IMR-90 (cell line): ENCODE measurements at regions not wholly inside any gene's neighbourhood (a gene's known extent, or its start where the extent isn't known, plus 50 kb on each side); places are given as distances from the start of the nearest gene placed in this dataset.

Source experiments
- ATAC-seq: fragments of 200-7000 bp; cut with Tn5 transposase; 2 replicates; pipeline ENCODE4 v1.9.1; 2020; ENCODE audit warnings: low read depth, mild to moderate bottlenecking, moderate library complexity
- BruUV-seq: library from RNA; stranded (reverse); fragments of 400-500 nt; replicated peaks from 2 replicates; lab custom pipeline; 2021; lab: Mats Ljungman, UMichigan
- CTCF ChIA-PET: fragments of 300-600 bp; formaldehyde crosslinking; extraction: SDS; loops from one replicate; lab custom pipeline; 2021; ENCODE audit warnings: antibody characterized with exemption; lab: Yijun Ruan, JAX
- POLR2A ChIA-PET: fragments of 300-600 bp; sonication (Branson Sonifier 250); formaldehyde crosslinking; loops from one replicate; lab custom pipeline; 2022; ENCODE audit warnings: antibody characterized with exemption; ENCODE audit not compliant: unreplicated experiment; lab: Charles Lee
- DNase-seq: peaks from one replicate; pipeline ENCODE4 v3.0.0; 2013
- H2AFZ ChIP-seq: replicated peaks from 2 replicates; pipeline ENCODE3; 2013; ENCODE audit warnings: low read length, mild to moderate bottlenecking; ENCODE audit not compliant: poor library complexity
- H2AK5ac ChIP-seq: 2 replicates; pipeline ENCODE4 v1.6.1; 2013; ENCODE audit warnings: low read depth, low read length, inconsistent platforms
- H2AK9ac ChIP-seq: replicated peaks from 2 replicates; pipeline ENCODE3; 2013; ENCODE audit warnings: mild to moderate bottlenecking, low read depth, low read length, moderate library complexity; ENCODE audit not compliant: poor library complexity
- H2BK120ac ChIP-seq: 2 replicates; pipeline ENCODE4 v1.6.1; 2013; ENCODE audit warnings: low read depth, low read length, inconsistent platforms
- H2BK15ac ChIP-seq: 3 replicates; pipeline ENCODE4 v1.6.1; 2013; ENCODE audit warnings: low read depth, low read length, inconsistent platforms
- H2BK20ac ChIP-seq: 2 replicates; pipeline ENCODE4 v1.6.1; 2013; ENCODE audit warnings: low read depth, mild to moderate bottlenecking, inconsistent platforms, low read length, moderate library complexity
- H2BK5ac ChIP-seq: 2 replicates; pipeline ENCODE4 v1.6.1; 2013; ENCODE audit warnings: mild to moderate bottlenecking, low read depth, low read length, inconsistent platforms; ENCODE audit not compliant: poor library complexity, severe bottlenecking
- H3K14ac ChIP-seq: replicated peaks from 2 replicates; pipeline ENCODE4 v1.6.1; 2013; ENCODE audit warnings: low read depth, low read length, inconsistent platforms
- H3K18ac ChIP-seq: 2 replicates; pipeline ENCODE4 v1.6.1; 2013; ENCODE audit warnings: low read depth, low read length, control low read depth
- H3K23ac ChIP-seq: 2 replicates; pipeline ENCODE4 v1.6.1; 2013; ENCODE audit warnings: low read depth, low read length, inconsistent platforms
- H3K27ac ChIP-seq: 2 replicates; pipeline ENCODE4 v1.5.1; 2013; ENCODE audit warnings: mild to moderate bottlenecking, control low read depth, low read length; ENCODE audit not compliant: insufficient read depth
- H3K27me3 ChIP-seq: 2 replicates; pipeline ENCODE4 v1.6.1; 2013; ENCODE audit warnings: low read length; ENCODE audit not compliant: control insufficient read depth, insufficient read depth
- H3K36me3 ChIP-seq: 2 replicates; pipeline ENCODE4 v1.6.1; 2013; ENCODE audit warnings: low read length, mixed read lengths; ENCODE audit not compliant: control insufficient read depth, insufficient read depth
- H3K4ac ChIP-seq: 2 replicates; pipeline ENCODE4 v1.6.1; 2013; ENCODE audit warnings: low read depth, low read length, inconsistent platforms
- H3K4me1 ChIP-seq: 2 replicates; pipeline ENCODE4 v1.6.1; 2013; ENCODE audit warnings: low read length, mixed read lengths; ENCODE audit not compliant: control insufficient read depth, insufficient read depth
- H3K4me2 ChIP-seq: 2 replicates; pipeline ENCODE4 v1.6.1; 2013; ENCODE audit warnings: low read depth, mild to moderate bottlenecking, control low read depth, low read length, moderate library complexity
- H3K4me3 ChIP-seq: 2 replicates; pipeline ENCODE4 v1.5.1; 2013; ENCODE audit warnings: low read depth, mild to moderate bottlenecking, control low read depth, low read length, moderate library complexity; ENCODE audit not compliant: insufficient read depth
- H3K56ac ChIP-seq: 2 replicates; pipeline ENCODE4 v1.6.1; 2013; ENCODE audit warnings: low read length, inconsistent platforms; ENCODE audit not compliant: insufficient read depth; ENCODE audit errors: extremely low read depth
- H3K79me1 ChIP-seq, 2 experiments: 2 replicates each; pipeline ENCODE4 v1.6.1; 2013; ENCODE audit warnings: low read length in 2 of 2, inconsistent platforms in 1 of 2, low read depth in 1 of 2
- H3K9ac ChIP-seq: 2 replicates; pipeline ENCODE4 v1.6.1; 2013; ENCODE audit warnings: low read depth, low read length, control low read depth
- H3K9me1 ChIP-seq: 2 replicates; pipeline ENCODE4 v1.6.1; 2013; ENCODE audit warnings: low read length, inconsistent platforms; ENCODE audit not compliant: insufficient read depth
- H3K9me3 ChIP-seq: 2 replicates; pipeline ENCODE4 v1.6.1; 2013; ENCODE audit warnings: low read length; ENCODE audit not compliant: control insufficient read depth, insufficient read depth
- H4K20me1 ChIP-seq: 2 replicates; pipeline ENCODE4 v1.6.1; 2013; ENCODE audit warnings: low read length, inconsistent platforms; ENCODE audit not compliant: insufficient read depth
- H4K5ac ChIP-seq: 2 replicates; pipeline ENCODE4 v1.6.1; 2013; ENCODE audit warnings: mild to moderate bottlenecking, low read depth, low read length, control low read depth
- H4K8ac ChIP-seq, 2 experiments: 2 replicates each; pipeline ENCODE4 v1.6.1; 2013; ENCODE audit warnings: low read depth in 2 of 2, low read length in 2 of 2, control low read depth in 1 of 2, inconsistent platforms in 1 of 2
- H4K91ac ChIP-seq: 2 replicates; pipeline ENCODE4 v1.6.1; 2013; ENCODE audit warnings: low read depth, low read length, inconsistent platforms; ENCODE audit not compliant: insufficient read depth
- BHLHE40 ChIP-seq: fragments of 150-350 bp; IDR thresholded peaks from 2 replicates; pipeline ENCODE4 v1.6.1; 2016; ENCODE audit warnings: mild to moderate bottlenecking, low read depth, low read length
- CEBPB ChIP-seq: IDR thresholded peaks from 2 replicates; pipeline ENCODE4 v1.6.1; 2012; ENCODE audit warnings: low read depth, low read length, improper control_type of control experiment
- CHD1 ChIP-seq: IDR thresholded peaks from 2 replicates; pipeline ENCODE4 v1.6.1; 2012; ENCODE audit warnings: low read depth, low read length, improper control_type of control experiment
- CTCF ChIP-seq: conservative IDR thresholded peaks from 2 replicates; pipeline ENCODE4 v1.5.1; 2012; ENCODE audit warnings: mild to moderate bottlenecking, low read depth, low read length, improper control_type of control experiment
- ELK1 ChIP-seq: fragments of 150-350 bp; IDR thresholded peaks from 2 replicates; pipeline ENCODE4 v1.6.1; 2016; ENCODE audit warnings: low read depth, mild to moderate bottlenecking, low read length, moderate library complexity, borderline replicate concordance
- FOS ChIP-seq: fragments of 150-350 bp; IDR thresholded peaks from 2 replicates; pipeline ENCODE4 v1.6.1; 2016; ENCODE audit warnings: low read depth, low read length
- MAFK ChIP-seq: IDR thresholded peaks from 2 replicates; pipeline ENCODE4 v1.6.1; 2012; ENCODE audit warnings: low read depth, low read length, improper control_type of control experiment
- MAZ ChIP-seq: IDR thresholded peaks from 2 replicates; pipeline ENCODE4 v1.6.1; 2012; ENCODE audit warnings: low read depth, mild to moderate bottlenecking, low read length, improper control_type of control experiment, moderate library complexity, borderline replicate concordance
- NFE2L2 ChIP-seq: fragments of 150-350 bp; IDR thresholded peaks from 2 replicates; pipeline ENCODE4 v1.6.1; 2016; ENCODE audit warnings: low read depth, mild to moderate bottlenecking, low read length
- POLR2A ChIP-seq: IDR thresholded peaks from 2 replicates; pipeline ENCODE4 v1.6.1; 2012; ENCODE audit warnings: mild to moderate bottlenecking, low read depth, low read length
- RAD21 ChIP-seq: IDR thresholded peaks from 2 replicates; pipeline ENCODE4 v1.6.1; 2012; ENCODE audit warnings: low read length, improper control_type of control experiment
- RCOR1 ChIP-seq: IDR thresholded peaks from 2 replicates; pipeline ENCODE4 v1.6.1; 2012; ENCODE audit warnings: mild to moderate bottlenecking, low read length, improper control_type of control experiment; ENCODE audit not compliant: insufficient replicate concordance
- RFX5 ChIP-seq: IDR thresholded peaks from 2 replicates; pipeline ENCODE4 v1.8.0; 2012; ENCODE audit warnings: low read depth, mild to moderate bottlenecking, low read length, moderate library complexity
- whole genome bisulfite sequencing, 2 experiments: methylation state at CpG; one replicate each; pipeline versions ENCODE4 v1.1.5 to v1.1.7; 2013; ENCODE audit warnings: missing lambda C conversion rate in 2 of 2; ENCODE audit not compliant: insufficient read length in 1 of 2; ENCODE audit errors: extremely low coverage in 2 of 2; 5-methylcytosine and 5-hydroxymethylcytosine counted together
- dilution Hi-C: fragments of 300-500 bp; cut with HindIII; formaldehyde crosslinking; loops from one replicate; pipeline ENCODE4 v1.14.3; 2018; ENCODE audit warnings: low sequenced_read_pairs; ENCODE audit not compliant: unreplicated experiment
- in situ Hi-C: fragments of 300-500 bp; cut with MboI; formaldehyde crosslinking; loops from 3 replicates; pipeline ENCODE4 v1.14.3; 2019; ENCODE audit warnings: low sequenced_read_pairs, inconsistent platforms, mixed read lengths
- intact Hi-C: fragments of 100-400 bp; cut with micrococcal nuclease; formaldehyde crosslinking; loops from 2 replicates; pipeline ENCODE4 v1.10.0; 2022

GRCh38 chr2:175414882-175415487, 233.5 kb upstream of the ATP5MC3 start:
- Histone ChIP-seq H3K9me1 (no peaks in the 10 kb centered on the region), H3K4ac (no peak overlapping the region), H4K91ac (no peak overlapping the region), H2BK20ac (no peak overlapping the region), H3K14ac (no peak overlapping the region), H3K9me3 (no peaks in the 10 kb centered on the region), H3K4me3 (no peak overlapping the region), H3K27ac (no peak overlapping the region), H2BK5ac (no peak overlapping the region), H3K79me1 (no peaks in the 10 kb centered on the region), H2AK9ac (no peak overlapping the region), H3K4me2 (no peak overlapping the region), H4K5ac (no peak overlapping the region), H2AK5ac (no peak overlapping the region), H3K56ac (no peak overlapping the region), H2BK120ac (no peak overlapping the region), H3K36me3 (no peaks in the 10 kb centered on the region), H4K8ac (no peak overlapping the region), H4K20me1 (no peaks in the 10 kb centered on the region), H2AFZ (no peak overlapping the region), H3K27me3 (no peaks in the 10 kb centered on the region), H3K23ac (no peak overlapping the region), H3K4me1 (no peaks in the 10 kb centered on the region), H3K9ac (no peak overlapping the region), H2BK15ac (no peak overlapping the region), H3K18ac (no peak overlapping the region)
- ChIA-PET CTCF (interaction anchor here (0.5 to 1.0 kb wide), 4 partner anchors 9 to 275 kb away, joined by 3 to 4 read pairs (median 4); no protein-coding TSS in a partner anchor), POLR2A (interaction anchor here (0.6 kb wide), 1 partner anchor 120 kb away, joined by 4 read pairs; no protein-coding TSS in a partner anchor)
- no CpG with 5 or more reads among the region's 3 CpGs for WGBS, 2 experiments
- intact Hi-C loops, result loop anchor here (2.0 kb wide), 2 partner anchors 674 to 682 kb away; no protein-coding TSS in a partner anchor
- dilution Hi-C loops, result no loop called here
- in situ Hi-C loops, result no loop called here
- no TSS peak for BruUV-seq
- ATAC-seq, result peak; percentile 75
- peak; percentile 54 for DNase-seq
- TF ChIP-seq FOS (no peak), MAFK (no peak), BHLHE40 (no peak), CEBPB (no peak), CTCF (peak; percentile 45), MAZ (no peak), ELK1 (no peak), RAD21 (peak; percentile 31), RCOR1 (no peak), NFE2L2 (no peak), CHD1 (no peak), POLR2A (no peak), RFX5 (no peak)
